NCI-H82 treated with DMSO at 0.1 percent for 48 hours (cell line): ENCODE measurements at regions not wholly inside any gene's neighbourhood (a gene's known extent, or its start where the extent isn't known, plus 50 kb on each side); places are given as distances from the start of the nearest gene placed in this dataset.

ENCODE experiments used
- DNase-seq: peaks from one replicate; lab custom pipeline; 2025; ENCODE audit not compliant: unreplicated experiment; lab: John Stamatoyannopoulos, UW

DNA sequence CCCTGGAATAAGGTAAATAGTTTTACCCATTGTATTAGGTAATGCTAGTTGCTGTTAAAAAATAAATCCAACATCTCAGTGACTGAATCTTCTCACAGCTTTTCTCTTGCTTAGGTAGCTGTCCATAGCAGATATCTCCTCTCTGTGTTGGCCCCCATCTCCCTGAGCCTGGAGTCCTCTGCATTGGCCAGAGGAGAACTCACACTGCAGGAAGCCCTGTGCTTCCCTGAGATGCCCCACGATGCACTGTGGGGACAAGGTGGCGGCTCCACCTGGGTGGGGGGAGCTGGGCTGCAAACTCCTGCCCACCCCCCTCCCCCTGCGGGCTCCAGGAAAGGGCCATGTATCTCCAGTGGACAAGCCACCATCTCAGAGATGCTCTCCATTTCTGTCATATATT lies 80.4 kb upstream of the SALL3 start:
- no peak for DNase-seq

DNA sequence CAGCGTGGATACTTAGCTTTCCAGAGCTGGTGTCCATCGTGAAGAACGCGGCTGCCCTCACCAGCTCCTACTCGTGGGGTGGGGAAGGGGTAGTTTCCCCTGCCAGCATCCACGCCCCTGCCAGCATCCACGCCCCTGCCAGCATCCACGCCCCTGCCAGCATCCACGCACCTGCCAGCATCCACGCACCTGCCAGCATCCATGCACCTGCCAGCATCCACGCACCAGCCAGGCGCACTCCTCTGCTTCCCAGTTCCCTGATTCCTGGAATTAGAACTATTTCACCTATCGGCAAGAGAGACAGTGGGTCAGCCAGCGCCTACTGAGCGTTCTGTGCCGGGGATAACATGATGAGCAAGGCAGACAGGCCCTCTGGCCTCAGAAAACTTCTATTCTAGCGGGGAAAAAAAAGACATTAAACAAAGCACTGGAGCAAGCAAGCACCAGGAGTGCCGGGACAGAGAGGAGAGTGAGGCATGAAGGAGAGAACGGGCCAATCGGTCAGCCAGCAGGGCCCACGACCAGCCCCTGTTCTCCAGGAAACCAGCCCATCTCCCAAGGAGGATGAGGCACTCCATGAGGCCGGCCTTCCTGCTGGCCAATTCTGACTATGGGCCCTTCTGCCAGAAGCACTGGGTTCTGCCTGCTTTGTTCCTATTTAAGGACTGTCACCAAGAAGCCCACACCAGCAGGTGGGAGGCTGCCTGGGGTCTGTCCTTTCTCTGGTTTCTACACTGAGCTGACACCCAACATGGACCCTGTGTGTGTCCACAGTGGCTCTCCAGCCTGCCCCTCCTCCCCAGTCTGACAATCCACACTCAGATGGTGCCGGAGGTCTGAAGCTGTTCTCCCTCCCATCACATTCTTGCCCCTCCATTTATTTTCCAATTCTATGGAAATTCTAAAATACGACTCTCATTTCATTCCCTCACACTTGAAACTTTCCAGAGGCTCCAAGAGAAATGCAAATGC lies 78.4 kb upstream of the SALL3 start:
- no peak for DNase-seq

DNA sequence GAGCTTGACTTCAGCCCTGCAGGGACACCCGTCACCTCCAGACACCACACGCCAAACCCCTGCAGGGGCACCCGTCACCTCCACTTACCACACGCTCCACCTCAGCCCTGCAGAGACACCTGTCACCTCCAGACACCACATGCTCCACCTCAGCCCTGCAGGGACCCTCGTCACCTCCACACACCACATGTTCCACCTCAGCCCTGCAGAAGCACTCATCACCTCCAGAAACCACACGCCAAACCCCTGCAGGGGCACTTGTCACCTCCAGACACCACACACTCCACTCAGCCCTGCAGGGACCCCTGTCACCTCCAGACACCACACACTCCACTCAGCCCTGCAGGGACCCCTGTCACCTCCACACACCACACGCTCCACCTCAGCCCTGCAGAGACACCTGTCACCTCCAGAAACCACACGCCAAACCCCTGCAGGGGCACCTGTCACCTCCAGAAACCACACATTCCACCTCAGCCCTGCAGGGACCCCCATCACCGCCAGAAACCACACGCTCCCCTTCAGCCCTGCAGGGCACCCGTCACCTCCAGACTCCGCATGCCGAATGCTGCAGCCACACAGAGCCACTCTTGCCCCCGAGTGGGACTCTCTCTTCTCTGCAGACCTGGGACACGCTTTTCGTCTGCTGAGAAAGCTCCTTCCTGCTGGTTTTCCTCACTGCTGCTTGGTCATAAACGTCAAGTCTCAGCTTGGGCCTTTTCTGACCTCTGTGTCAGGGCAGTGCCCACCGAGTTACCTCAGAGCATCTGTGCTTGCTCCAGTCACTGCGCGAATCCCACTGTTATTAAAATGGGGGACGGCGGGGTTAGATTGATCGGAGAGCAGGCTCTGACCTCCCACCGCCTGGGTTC lies 77.5 kb upstream of the SALL3 start:
- DNase-seq, result no peak

DNA sequence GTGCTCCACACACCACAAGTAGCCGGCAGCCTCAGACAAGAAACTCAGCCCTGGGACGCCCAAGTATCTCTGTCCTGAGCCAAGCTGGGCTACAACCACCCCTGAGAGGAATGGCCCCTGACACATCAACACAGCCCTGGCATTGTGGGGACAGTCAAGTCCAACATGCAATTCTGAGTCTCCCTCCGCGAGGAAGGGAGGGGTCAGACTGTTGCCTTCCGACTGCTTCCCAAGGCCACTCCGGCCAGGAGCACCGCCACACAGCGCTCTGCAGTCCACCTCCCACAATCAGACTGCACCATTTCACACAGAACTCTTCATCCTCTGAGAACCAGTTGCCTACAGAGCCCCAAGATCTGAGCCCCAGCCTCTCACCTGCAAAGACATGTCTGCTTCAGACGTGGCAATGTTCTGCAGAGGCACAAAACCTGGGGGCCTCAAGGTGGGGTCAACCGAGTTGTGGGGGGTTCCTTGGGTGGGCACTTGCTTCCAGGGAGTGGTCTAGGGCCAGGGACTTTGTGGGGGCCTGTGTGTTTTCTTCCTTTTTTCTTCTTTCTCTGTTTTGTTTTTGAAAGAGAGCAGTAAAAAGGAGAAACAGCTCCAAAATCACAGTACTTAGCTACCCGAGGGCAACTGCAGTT lies 76.7 kb upstream of the SALL3 start:
- DNase-seq, result no peak

DNA sequence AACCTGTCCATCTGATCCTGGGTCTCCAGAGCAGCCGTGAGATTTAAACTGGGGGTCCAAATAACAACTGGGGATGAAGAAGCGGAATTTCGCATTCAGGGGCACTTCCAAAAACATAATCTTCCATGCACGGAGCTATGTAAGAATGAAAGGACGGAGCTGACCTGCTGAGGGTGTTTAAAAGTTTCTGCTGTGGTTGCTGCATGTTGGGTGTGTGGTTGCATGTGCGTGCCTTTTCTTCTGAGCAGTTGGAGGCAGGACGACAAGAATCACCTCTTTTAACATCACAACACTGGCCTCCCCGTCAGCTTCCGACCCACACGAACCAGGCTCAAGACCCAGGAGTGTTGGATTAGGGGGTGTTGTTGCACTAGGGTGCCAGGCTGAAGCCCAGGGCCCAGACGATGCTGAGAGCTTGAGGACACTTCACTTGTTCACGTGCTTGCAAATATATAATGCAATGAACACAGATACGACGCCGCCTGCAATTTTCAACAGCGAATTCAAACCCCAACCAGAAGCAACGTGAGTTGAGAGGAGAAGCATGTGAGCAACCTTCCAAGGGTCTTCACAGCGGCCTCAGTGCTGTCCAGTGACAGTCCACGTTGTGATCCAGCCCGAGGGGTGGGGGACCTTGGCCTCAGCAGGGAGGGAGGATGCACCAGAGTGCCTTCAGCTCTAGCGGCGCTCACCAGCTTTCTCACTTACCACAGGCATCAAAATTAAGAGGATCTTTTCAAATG lies 76.0 kb upstream of the SALL3 start:
- no peak for DNase-seq

DNA sequence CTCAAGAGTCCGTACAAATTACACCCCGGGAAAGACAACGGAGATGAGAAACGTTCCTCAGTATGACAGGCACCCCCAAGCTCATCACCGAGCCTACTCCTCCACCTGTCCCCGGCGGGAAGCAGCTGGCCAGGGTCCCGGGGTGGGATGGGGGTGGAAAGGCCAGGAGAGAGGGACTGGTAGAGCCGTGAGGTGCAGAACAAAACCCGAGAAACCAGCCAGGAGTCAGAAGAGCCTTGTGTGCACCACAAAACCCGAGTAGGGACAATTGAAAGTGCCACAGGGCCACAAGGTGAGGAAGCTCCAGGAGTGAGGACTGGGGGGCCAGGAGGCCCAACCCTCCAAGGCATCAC lies 75.5 kb upstream of the SALL3 start:
- DNase-seq, result no peak

DNA sequence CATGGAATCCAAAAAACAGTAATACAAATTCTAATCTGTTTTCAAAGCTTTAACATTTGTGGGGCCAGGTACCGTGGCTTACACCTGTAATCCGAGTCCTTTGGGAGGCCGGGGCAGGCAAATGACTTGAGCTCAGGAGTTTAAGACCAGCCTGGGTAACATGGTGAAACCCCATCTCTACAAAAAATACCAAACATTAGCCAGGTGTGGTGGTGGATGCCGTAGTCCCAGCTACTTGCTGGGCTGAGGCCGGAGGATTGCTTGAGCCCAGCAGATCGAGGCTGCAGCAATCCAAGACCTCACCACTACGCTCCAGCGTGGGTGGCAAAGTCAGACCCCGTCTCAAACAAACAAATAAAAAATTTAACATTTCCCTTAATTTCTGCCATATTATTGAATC lies 74.3 kb upstream of the SALL3 start:
- DNase-seq, result no peak

DNA sequence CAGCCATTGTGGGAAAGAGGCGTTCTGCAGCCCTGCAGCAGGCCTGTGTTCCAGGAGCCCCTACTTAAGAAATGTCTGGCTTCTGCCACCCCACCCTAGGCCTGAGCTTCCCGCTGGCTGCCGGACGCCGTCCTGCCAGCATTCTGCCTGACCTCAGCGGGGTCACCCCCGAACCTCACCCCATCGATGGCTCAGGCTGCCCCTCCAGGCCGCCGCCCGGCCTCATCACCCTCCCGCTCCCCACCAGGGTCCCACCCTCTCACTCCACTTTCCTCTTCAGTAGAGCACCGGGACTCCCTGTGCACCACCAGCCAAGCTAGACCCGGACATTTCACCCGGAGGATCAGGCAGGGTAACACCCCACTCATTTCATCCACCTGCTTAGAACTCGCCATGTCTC lies 73.6 kb upstream of the SALL3 start:
- DNase-seq, result no peak

DNA sequence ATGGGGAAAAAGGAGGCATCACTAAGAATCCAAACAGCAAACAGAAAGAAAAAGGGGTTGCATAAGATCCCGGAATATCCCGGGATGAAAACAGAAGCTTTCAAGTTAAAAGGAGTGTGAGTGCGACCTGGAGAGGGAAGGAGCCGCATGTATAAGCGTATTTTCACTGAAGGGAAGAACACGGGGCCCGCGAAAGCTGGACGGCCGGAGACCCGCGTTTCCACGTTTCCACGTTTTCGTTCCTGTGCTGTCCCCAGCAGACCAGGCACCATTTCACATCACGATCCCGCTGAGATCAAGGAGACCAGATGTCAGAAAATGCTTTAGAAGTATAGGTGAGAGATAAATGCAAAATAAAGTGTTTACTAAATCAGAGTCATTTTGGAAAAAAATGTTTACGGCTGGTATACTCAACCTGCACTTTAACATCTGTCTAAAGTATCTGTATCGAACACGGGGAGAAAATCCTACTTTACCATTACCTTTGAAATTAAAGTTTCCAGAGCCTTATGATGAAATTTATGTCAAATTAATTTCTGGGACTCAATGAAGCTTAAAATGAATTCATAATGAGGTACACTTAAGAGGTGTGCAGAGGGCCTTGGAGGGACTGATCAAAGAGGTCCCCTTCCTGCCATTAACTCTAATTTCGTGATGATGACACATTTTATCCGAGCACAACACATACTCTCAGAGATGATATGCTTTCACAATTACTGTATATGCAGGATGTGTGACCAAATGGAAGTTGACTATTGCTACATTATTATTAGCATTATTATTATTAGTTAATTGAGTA lies 71.0 kb upstream of the SALL3 start:
- DNase-seq, result no peak

DNA sequence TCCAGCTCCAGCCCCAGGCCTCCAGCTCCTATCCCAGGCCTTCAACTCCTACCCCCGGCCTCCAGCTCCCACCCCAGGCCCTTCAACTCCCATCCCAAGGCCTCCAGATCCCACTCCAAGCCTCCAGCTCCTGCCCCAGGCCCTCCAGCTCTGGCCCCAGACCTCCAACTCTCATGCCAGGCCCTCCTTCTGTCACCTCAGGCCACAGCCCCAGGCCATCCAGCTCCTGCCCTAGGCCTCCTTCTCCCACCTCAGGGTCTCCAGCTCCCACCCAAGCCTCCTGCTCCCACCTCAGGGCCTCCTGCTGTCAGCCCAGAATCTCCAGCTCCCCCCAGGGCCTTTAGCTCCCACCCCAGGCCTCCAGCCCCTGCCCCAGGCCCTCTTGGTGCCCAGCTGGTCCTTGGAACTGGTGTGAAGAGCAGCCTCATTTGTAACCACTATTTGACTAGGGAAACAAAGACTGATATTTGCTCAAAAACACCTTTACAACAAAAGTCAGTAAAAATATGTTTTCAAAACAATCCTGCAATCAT lies 67.8 kb upstream of the SALL3 start:
- DNase-seq, result no peak

DNA sequence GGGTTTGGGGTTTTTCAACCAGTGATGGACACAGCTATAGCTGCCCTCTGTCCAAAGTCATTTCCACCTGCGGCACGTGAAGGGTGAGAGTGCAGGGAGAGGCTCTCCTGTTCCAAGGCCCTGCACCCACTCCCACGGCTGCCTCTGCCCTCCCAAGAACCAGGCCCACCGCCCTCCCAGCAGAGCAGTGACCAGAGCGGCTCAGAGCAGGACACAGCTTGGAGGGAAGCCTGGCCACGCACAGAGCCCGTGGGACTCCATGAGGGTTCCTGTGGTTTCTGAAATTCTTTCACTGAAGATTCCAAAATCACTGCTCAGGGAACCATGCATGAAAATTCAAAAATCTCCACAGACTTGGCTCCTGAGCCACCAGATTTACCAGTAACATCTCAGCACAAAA lies 67.3 kb upstream of the SALL3 start:
- DNase-seq, result no peak

DNA sequence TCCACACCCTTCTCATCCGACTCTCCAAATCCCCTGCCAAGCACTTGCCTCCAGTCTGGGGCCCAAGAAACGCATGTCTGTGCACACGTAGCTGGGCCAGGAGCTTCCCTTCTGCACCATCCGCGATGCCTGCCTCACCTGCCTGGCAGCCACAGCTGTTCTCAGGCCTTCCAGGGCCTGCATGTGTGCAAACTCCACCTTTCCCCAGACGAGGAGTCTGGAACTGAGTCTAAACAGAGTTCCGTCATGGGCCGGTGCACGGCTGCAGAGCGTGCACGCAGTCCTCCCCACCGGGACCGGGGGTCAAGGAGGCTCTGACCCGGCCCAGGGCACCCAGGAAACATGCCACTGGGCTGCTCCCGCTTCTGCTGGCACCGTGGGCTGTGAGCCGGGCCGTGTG lies 66.8 kb upstream of the SALL3 start:
- no peak for DNase-seq

DNA sequence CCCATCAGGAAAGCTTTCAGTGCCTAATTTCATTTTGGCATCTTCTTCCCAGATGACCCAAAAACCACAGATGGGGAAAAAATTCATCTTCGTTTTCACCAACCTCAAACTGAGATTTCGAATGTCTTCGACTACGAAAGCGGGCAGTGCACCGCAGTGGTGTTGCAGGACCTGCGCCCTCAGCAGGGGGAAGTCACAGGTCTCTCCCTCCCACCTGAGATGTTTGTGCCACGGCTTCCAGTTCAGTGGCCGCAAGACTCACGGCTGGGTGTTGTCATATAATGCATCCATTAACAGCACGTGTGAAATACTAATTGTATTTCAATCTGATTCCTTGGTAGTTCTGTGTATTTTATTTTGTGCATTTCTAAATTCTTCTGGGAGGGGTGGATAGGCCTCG lies 66.2 kb upstream of the SALL3 start:
- no peak for DNase-seq

DNA sequence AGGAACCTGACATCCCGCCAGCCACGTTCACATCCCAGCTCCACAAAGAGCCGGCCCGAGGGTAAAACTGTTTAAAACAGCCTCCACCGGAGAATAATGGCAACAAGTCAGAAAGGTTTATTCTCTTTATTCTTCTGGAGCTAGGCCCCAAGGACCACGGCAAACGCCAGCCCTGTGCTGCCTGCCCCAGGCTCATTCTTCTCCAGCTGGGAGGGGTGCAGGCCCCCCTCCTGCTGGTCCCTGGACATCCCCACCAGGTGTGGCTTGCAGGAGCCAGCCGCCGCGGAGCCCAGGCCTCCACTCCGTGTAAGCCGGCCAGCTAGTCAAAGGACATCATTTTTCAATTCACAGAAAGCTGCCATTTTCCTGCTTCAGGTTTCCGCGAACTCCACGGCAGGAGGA lies 65.8 kb upstream of the SALL3 start:
- no peak for DNase-seq

DNA sequence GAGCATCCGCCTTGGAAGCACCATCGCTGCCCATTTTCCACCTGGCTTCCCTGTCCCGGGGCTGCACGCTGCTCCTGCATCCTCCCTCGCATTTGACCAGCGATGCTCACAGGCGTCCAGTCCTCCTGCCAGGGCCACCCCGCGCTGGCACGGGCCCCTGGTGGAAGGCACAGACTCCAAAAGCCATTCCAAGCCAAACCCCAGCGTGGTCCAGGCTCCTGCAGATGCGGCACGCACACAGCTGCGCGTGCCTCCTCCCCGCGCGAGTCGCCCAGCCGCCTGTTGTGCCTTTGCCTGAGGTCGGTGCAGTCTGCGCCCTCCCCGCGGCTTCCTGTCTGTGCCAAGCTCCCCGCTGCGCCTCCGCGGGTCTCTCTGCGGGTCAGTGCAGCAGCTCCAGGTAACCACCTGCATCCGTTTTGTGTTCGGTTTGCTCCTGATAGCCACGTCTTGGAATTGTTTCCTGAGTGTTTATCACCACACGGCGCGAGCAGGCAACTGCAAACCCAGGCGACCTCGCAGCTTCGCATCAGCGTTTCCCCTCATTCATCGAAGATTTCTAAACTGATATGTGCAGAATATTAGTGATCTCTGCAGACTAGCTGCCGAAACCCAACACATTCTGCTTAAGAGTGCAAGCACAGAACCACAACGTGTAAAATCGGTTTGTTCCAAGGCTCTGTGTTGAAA lies 65.2 kb upstream of the SALL3 start:
- DNase-seq, result no peak

DNA sequence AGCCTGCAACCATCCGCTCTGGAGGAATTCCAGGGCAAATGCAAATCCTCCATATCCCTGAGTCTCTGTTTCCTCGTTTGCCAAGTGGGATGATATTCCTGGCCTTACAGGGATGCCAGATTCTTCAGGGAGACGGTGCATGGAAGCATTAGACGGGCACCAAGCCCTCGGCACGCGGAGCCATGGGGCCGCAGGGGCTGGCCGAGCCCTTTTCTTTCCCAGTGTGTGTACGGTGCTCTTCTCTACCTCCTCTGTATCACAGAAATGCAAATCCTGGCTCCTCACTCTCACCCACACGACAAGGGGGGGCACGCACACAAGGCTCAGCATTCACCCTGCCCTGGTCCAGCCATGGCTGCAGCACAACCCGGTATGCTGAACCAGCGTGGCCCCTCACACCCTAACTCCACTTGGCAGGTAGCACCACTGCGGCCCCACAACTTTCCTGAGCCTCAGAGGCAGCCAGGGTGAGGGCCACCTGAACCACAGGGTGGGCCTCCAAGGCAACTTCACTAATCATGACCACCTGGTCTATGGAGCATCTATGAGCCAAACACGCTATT lies 64.1 kb upstream of the SALL3 start:
- no peak for DNase-seq

DNA sequence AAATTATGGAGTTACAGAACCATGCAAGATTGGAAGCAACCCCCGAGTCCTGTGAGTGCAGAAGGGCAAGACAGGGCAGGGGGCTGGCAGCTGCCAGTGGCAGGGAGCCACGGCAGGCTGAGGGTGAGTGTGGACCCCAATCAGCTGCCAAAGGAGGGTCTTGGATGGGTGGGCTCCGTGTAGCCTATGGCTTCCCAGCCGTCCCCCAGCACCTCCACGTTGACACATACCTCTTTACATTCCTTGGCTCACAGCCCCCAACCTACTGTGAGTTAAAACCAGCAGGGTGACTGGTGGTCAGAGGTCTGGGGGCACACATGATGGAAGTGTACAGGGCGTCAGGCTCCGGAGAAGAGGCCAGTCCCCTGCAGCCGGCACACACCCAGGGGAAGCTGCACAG lies 60.9 kb upstream of the SALL3 start:
- DNase-seq, result no peak

DNA sequence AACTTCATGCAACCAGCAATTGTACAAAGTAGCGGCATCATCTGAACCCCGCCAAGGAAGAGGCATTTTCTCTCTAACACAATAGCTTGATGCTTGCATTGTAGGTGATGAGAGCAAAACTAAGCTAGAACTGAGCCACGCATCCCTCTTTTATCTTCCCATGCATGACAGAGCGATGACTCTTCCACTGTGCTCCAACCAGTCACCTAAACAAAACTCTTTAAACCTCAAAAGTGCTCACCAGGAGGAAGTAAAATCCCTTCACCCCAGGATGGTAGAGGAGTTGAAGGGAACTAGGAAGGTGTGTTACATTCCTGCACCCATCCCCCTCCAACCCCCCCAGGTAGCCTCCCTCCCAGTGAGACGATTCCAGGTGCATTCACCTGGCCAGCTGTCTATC lies 59.7 kb upstream of the SALL3 start:
- no peak for DNase-seq
